ENCODE measurements at regions not wholly inside any gene's neighbourhood (a gene's known extent, or its start where the extent isn't known, plus 50 kb on each side); places are given as distances from the start of the nearest gene placed in this dataset.
"Not testable (repeated sequence)": the region's sequence is repeated elsewhere in the genome, so short reads cannot be mapped to it uniquely, and the experiment has no call there.

DNA sequence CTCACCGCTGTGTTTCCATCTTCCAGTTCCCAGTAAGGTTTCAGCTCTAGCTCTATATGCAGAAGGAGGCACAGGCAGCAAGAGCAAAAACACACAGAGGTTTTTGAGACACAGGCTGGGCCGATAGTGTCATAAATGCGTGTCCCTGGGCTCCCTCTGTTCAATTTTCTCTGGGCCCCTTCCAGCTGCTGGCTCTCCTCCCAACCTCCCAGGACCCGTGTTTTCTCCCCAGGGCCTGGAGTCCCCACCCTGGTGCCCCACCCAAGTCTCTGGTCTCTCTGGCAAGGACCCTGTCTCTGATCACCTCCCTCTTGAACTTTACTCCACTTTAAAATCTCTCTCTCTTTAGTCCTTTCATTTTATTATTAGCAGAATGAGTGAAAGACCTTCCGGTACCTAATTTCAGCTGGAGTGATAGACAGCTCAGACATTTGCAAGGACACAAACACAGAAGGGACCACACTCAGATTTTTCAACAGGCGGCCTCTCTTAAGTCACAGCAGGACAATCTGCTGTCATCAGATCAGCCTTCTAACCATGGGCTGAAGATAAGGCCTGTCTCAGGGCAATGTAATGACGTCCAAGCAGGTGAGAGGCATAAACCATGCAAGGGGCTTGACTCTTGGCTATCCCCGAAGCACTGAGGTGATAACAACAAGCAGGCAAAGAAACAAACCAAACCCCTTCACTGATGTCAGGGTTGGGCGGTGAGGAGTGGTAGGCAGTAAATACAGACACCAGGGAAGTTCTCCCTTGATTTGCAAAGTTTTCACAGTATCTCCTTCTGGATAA is 190.0 kb upstream of the IRS2 start:
- DNase-seq: no peak

DNA sequence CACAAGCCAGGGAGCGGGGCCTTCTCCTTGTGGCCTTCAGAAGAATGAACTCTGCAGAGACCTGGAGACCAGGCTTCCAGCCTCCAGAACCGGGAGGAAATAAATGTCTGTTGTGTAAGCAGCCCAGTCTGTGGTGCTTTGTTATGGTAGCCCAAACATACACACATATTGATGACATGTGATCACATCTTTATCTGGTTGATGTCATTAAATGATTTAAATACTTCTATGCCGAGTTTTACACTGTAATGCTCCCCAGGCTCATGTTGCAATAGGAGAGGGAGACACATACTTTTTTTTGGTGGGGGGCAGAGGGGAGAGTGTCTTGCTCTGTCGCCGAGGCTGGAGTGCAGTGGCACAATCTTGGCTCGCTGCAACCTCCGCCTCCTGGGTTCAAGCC is 188.0 kb upstream of the IRS2 start:
- DNase-seq: no peak

DNA sequence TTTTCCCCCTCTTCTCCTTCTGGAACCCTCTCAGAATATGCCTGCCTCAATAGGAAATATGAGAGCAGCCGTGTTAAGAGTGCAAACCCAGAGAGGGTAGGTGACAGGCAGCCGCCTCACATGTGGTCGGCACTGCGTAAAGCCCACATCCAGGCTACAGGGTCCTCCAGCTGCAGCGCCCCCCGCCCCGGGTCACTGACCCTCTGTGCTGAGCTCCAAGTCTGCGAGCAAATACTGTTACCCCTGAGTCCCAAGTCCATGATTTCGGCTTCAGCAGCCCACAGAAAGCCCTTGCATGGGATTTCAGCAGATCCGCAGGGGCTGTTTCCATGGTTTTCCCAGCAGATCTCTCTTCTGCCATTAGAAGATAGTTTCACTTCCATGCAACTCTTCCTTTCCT is 186.9 kb upstream of the IRS2 start:
- DNase-seq: no peak

DNA sequence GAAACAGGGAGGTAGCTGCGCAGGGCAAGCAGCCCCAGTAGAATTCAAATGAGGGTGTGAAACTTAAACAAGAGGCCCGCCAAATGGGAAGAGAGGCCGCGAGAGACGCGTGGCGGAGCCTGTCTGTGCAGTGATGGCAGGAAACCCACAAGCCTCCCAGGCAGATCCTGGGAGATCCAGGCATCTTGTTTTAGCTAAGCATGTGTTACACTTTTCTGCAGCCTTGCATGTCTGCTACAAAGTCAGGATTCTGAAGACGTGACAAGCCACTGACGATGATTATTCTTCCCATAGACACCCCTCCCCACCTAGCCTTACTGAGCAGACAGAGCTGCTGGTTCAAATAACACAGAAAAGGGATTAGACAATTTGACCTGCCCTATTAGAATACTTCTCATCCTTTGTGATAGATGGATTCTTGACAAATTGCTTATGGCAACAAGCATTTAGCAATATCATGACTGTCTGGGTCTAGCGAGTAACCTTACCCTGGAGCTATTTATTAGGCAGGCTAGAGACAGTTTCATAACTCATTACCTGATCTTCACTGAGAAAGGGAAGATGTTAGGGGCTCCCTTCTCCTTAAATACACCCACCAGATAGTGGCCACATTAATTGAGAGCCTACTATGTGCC is 185.2 kb upstream of the IRS2 start:
- no peak for DNase-seq

DNA sequence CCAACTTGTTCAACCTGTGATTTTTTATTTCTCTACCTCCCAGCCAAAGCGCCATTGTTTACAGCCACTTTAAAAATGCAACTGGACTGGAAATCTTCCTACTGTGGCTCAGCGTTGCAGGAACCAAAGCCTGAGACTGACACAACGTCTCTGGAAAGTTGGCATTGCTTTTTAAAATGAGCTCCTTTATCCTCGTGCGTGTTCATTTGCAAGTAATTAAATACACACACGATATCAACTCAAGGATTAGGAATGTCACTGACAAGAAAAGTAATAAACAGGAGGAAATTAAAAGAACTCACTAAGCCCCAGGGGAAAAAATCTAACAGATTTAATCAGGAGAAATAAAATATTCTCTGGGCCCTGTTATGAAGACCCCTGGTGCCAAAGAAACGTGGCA is 184.6 kb upstream of the IRS2 start:
- no peak for DNase-seq

DNA sequence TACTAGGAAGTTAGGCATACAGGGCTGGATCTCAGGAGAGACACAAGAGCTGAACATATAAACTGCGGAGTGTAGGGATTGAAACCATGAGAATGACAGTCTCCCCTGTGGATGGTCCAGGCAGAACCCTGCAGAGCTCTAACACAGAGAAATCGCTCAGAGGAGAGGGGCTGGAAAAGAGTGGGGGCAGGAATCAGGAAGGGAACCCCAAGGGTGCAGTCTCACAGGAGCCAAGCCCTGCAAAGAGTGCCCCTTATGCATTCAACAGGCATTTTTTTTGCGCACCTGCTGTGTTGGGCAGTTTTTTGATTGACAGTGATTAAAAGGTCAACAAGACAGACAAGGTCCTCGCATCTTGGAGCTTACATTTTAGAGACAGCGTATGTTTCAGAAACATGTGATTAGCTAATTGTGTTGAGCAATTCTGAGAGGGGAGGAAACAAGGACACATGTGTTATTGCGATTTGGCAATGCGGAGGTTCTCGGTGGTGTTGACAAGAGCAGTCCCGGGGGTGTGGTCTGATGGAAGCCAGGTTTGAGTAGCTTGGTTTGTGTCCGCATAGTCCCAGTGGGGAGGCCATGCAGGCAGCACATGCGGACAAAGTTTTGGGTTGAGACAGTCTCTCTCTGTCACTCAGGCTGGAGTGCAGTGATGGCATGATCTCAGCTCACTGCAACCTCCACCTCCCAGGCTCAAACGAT is 182.6 kb upstream of the IRS2 start:
- DNase-seq: no peak

DNA sequence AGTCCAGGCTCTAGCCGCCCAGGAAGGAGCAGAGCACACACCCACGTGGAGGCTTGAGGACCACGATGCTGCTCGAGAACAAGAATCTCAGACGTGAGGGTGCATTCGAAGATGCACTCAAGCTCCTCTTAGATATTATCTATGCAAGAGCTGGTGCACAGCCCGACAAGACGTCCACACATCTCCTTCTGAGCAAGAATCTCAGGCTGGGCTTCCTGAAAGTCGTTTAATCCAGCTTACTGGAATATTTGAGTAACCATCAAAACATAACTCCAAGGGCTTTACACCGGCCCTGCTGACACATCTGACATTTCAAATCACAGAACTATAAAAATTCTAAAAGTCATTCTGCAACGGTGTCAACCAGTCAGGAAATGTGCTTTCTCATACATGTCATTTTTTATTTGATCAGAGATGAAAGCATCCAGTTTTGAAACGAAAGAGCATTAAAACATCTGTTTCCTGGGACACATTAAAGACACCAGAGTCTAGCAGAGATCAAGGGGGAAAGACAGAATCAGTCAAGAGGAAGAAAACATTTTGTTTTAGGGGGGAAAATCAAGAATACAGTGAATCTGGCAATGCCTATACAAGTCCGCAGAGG is 177.7 kb upstream of the IRS2 start:
- DNase-seq: no peak

DNA sequence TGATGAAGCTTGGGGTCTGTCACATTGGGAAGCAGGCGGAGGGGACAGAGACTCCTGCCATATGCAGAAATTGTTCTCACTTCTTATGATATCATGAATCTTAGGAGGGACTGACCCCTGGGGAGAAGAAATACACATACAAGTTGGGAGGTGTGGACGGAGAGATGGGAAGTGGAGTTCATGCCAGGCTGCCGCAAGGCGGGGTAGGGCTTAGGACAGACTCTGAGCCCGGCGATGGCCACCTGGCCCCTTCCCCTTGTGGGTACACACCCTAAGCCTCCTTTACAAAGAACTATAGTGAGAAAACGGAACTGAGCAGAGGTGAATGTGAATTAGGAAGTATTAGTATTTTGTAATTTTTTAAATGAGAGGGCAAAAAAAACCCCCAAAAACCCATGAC is 177.0 kb upstream of the IRS2 start:
- no peak for DNase-seq

DNA sequence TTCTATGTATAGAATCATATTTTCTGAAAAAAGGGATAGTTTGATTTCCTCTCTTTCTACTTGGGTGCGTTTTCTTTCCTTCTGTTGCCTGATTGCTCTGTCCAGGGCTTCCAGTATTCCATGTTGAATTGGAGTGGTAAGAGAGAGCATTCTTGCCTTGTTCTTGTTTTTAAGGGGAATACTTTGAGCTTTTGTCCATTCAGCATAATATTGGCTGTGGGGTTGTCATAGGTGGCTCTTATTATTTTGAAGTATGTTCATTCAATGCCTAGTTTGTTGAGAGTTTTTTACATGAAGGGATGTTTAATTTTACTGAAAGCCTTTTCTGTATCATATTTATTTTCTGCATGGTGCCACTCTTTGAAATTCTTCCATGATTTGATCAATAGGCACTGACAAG is 173.5 kb upstream of the IRS2 start:
- no peak for DNase-seq

DNA sequence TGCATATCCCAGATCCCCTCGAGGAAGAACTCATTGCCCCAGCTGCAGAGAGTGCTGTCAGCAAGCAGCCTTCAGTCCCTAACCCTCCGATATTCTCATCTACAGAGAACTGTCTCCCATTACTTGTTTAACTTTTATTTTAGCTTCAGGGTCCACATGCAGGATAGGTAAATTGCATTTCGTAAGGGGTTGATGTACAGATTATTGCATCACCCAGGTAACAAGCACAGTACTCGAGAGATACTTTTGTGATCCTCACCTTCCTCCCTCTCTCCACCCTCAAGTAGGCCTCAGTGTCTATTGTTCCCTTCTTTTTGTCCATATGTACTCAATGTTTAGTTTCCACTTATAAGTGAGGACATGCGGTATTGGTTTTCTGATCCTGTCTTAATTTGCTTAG is 171.5 kb upstream of the IRS2 start:
- no peak for DNase-seq

DNA sequence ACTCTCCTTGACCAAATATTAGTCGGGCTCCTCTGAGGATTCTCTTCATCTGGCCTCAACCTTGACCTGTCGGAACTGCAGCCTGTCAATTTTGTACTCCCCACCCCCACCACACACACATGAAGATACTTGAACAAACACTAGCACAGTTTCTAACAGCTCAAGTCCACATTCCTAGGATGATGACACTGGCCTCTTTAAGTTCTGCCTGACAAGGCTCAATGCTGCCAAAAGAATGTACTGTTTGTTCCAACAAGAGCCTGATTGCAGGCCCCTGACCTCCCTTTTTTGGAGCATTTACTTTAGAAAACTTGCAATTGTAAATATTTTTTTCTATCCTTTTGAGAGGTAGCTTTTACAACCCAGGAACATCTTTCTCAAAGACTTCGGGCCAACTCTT is 169.2 kb upstream of the IRS2 start:
- no peak for DNase-seq

DNA sequence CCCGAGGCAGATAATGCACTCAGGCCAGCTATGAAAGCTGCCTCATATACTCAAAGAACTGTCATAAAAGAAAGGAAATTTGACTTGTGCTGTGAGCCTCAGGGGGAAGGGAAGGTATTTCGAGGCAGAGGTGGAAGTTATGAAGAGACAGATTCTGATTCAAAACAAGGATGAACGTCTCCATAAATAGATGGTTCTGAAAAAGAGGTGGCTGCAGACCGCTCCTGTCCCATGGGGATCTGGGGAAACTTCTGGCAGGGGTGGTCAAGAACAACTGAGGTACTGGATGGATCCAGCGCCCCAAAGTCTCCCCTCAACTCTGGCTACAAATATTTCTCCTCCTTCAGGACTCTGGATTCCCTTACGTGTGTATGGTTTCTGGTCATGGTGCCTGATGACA is 168.1 kb upstream of the IRS2 start:
- no peak for DNase-seq

DNA sequence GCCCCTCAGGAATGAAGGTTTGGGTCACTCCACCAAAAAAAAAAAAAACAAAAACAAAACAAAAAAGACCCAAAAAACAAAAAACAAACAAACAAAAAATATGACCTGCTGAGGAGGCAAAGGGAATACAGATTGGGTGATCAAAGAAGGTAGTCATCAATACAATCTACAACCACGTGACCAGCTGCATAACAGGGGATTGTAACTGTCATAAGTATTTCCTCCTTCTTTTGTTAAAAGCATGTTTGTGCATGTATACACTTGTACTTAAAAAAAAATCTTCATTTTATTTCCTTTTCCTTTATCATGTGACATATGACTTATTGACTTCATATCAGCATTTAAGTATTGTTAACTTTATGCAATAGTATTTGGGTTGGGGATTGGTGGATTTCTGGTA is 165.1 kb upstream of the IRS2 start:
- DNase-seq: no peak

DNA sequence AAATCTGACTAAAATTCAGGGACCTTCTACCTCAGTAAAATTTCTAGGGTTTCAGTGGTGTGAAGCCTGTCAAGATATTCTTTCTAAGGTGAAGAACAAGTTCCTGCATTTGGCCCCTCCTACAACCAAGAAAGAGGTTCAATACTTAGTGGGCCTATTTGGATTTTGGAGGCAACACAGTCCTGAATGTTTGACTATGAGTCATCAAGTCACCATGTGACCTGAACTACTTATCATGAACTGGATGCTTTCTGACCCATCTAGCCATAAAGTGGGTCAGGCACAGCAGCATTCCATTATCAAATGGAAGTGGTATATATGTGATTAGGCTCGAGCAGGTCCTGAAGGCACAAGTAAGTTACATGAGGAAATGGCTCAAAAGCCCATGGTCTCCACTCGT is 163.0 kb upstream of the IRS2 start:
- DNase-seq: no peak

DNA sequence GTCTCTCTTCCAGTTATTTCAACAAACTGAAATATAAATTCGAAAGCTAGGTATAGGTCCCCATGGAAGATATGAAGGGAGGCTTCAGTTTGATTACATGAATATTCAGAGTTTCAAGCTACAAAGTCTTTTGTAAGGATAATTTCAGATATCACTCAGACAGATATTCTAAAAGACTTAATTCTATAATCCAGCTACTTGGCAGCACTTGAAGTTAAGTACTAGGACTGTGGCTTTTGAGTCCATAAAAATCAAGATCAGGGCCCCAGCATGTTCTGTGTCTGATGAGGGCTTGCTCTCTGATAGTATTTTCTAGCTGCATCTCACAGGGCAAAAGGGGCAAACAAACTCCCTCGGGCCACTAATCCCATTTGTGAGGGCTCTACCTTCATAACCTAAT is 160.6 kb upstream of the IRS2 start:
- DNase-seq: no peak

DNA sequence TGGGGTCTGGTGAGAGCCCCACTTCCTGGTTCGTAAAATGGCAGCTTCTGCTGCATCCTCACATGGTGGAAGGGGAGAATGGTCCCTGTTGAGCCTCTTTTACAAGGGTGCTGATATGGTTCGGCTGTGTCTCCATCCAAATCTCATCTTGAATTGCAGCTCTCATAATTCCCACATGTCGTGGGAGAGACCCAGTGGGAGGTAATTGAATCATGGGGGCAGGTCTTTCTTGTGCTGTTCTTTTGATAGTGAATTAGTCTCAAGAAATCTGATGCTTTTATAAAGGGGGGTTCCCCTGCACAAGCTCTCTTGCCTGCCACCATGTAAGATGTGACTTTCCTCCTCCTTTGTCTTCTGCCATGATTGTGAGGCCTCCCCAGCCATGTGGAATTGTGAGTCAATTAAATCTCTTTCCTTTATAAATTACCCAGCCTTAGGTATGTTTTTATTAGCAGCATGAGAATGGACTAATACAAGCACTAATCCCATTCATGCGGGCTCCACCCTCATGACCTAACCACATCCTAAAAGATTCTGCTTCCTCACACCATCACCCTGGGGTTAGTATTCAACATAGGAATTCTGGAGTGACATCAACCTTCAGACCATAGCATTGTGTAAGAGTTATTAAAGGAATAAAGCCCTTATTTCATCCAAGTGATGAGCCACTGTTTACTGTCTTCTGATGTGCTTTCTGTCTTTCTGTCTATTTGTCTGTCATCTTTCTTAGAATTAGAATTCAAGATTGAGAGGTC is 159.0 kb upstream of the IRS2 start:
- DNase-seq: no peak

DNA sequence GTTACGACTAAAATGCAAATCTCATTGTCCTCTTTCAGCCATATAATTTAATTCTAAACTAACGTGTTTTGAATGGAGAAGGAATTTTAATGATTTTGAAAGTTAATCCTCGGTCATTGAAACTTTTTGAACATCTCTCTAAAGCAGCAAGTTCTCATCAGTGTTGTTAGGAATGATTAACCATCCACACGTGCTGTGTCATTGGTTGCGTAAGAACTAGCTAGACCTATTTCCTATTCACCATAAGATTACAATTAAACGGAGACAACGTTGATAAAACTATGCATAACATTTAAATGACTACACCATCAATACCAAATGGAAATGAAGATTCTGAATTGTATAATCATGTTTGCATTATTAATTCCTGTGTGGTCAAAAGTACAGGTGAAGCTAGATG is 155.6 kb upstream of the IRS2 start:
- DNase-seq: no peak

DNA sequence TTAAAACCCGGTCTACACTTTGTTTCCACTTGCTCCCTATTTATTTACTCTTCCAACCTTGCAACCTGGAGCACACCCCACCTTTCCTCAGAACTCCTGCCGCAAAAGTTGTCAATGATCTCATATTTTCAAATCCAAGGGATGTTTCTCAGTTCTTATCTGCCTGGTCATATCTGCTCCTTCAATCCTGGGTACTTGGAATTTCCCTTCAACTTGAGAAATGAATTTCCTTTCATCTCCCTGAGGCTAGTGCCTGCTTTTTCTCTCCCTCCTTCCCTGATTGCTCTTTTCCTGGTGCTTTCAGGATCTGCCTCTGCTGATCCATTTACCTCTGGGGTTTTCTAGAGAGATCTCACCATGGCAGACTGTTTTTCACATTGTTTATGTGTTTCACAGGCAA is 154.8 kb upstream of the IRS2 start:
- no peak for DNase-seq

DNA sequence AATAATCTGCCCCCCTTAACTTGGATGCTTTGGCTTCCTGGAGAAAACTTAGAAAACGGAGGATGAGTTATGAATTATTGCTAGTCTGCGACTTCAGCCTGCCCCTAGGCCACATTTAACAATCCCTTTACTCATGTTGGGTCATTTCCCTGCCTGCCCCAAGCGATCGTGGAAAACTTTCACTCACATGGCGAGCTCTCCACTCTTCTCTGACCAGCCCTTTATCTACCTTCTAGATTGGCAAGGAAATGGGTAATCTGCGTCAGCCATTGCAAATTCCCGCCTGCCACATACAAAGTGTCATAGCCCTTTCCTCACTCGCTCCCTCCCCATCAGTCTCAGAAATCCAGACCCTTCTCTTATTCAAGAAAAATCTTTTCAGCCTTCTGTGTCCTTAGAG is 154.3 kb upstream of the IRS2 start:
- DNase-seq: no peak

DNA sequence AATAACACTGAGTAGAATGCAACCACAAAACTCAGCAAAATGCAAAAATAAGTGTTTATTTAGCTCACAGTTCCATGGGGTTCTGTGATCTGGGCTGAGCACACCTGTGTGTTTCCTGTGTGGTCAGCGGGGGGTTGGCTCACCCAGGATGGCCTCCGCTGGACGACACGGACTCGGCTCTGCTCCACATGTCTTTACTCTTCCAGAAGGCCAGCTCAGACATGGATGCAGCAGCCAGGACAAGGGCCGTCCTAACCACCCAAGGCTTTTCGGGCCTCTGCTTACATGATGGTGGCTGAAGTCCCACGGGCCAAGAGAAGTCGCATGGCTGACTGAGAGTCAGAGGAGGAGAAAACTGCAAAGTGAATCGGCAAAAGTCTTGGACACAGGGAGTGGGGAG is 153.5 kb upstream of the IRS2 start:
- DNase-seq: no peak

DNA sequence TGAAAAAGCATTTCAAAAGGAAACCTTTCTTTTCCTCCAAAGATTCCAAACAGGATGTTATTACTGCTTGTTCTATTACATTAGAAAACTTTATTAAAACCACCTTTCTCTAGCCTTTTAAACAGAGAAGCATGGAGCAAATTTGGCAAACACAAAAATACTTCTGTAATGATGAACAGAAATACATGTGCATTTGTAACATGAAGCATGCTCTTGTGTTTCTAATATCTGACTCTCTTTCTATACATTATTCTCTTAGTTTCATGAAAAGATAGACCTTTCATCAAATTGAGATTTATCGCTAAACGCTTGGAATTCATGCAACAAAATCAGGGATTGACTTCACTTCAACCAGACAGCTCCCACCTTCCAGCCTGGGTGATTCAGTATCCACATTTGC is 152.8 kb upstream of the IRS2 start:
- DNase-seq: no peak

DNA sequence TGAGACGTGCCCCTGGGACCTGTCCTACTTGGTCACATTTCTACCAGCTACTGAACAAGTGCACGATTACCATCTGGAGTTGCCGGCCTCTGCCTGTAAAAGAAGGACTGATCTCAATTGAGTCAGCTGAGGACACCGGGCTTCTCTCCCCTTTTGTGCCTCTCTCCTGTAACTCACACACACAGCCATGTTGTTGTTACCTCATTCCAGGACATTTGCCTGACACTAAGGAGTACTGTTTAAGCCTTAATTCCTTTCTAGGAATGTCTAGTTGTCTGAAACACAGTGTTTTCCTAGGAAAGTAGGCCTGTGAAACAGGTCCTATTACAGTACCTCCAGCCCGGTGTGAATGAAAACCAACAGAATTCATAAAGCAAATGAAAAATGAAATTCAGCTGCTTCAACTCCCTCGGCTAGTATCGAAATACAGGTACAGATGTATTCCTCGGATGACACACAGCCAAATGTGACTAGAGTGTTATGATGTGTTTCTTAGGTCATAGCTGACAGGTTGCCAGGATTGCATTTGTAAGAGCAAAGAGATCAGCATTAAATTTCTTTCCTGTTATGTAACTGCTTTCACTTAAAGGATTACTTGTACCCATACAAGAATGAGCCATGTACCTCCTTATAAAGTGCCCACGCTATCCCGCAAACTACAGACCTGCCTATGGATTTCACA is 152.0 kb upstream of the IRS2 start:
- no peak for DNase-seq

DNA sequence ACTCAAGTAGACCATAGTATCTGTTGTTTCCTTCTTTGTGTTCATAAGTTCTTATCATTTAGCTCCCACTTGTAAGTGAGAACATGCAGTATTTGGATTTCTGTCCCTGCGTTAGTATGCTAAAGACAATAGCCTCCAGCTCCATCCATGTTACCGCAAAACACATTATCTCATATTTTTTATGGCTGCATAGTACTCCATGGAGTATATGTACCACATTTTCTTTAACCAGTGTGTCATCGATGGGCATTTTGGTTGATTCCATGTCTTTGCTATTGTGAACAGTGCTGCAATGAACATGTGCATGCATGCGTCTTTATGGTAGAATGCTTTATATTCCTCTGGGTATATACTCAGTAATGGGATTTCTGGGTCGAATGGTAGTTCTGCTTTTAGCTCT is 148.1 kb upstream of the IRS2 start:
- DNase-seq: not testable (repeated sequence)

Data from NCI-H748 treated with DMSO at 0.1 percent for 48 hours (cell line).